ENCODE measurements at regions not wholly inside any gene's neighbourhood (a gene's known extent, or its start where the extent isn't known, plus 50 kb on each side); places are given as distances from the start of the nearest gene placed in this dataset.

DNA sequence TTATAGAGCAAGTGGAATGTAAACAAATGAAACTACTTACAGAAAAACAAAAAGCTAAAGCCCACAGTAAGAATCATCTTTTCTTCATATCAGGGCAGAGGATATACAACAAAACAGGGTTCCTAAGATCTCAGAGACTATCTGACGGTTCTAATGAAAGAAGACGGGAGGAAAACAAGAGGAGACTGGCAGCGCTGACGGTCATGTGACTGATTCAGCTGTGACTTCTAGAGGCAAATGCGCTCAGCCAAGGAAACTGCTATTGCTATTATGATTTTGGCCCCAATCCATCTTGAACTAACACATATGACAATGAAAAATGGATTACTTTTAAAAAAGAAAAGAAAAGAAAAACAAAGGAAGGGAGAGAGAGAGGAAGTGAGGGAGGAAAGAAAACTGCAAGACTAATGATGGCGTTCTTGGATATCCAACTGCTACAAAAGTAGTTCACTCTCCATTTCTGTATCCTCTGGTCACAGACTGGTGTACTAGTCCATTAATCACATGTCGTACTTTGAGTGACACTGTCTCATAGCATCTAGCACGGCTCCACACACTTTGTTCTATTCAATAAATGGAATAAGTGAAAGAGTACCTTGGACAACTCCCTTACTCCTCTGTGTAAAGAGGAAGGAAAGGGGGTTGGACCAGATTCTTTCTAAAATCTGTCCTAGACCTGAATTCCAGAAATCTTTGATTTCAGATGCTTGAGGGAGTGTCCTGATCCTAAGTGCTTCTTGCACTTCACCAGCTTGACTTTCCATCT, 119.3 kb downstream of the DAD1 start (continued):
- TF ChIP-seq, protein P1, sequence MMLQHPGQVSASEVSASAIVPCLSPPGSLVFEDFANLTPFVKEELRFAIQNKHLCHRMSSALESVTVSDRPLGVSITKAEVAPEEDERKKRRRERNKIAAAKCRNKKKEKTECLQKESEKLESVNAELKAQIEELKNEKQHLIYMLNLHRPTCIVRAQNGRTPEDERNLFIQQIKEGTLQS (IDR thresholded peaks at IDR 0.05; ENCODE audit: insufficient read depth, low read depth, low read length), result no peak
- no peak for TF ChIP-seq ZNF274 (IDR thresholded peaks at IDR 0.05; ENCODE audit: borderline replicate concordance, extremely low read depth, low read length)
- TF ChIP-seq JUND (IDR thresholded peaks at IDR 0.05; ENCODE audit: low read length), result no peak
- no peak for TF ChIP-seq CREB1 (IDR thresholded peaks at IDR 0.05)
- no peak for TF ChIP-seq JUN (IDR thresholded peaks at IDR 0.05; ENCODE audit: low read depth, low read length)
- TF ChIP-seq HDAC6 (IDR thresholded peaks at IDR 0.05; ENCODE audit: low read depth, low read length), result no peak
- no peak for TF ChIP-seq RBBP5 (IDR thresholded peaks at IDR 0.05; ENCODE audit: borderline replicate concordance, low read depth, low read length)
